ENCODE measurements at regions not wholly inside any gene's neighbourhood (a gene's known extent, or its start where the extent isn't known, plus 50 kb on each side); places are given as distances from the start of the nearest gene placed in this dataset.

DNA sequence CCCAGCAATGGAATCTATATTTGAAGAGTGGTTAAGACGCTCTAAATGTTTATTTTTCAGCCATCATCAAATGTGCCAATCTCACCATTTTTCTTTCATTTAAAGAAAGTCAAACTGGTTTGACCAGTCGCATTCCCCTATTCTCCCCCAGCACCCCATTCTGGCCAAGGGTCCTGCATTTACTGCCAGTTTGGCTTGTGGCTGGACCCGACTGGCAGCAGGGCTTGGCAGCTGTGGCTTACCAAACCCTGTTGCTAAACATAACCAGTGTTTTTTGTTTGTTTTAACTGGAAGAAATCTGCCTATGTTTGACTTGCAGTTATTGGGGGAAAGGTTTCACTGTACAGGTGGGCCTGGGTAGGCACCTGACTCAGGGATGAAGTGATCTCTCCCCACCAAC, 116.3 kb downstream of the CYP26A1 start:
- no peaks in the 10 kb centered on the region for H3K79me2 ChIP-seq (ENCODE audit: insufficient read depth, low read length)
- RAD21 ChIA-PET (ENCODE audit: low non-redundant PET in 1 of 2, low total read pairs in 2 of 2, uncharacterized antibody in 2 of 2, unreplicated experiment in 2 of 2): no interaction called here
- no peaks in the 10 kb centered on the region for H3K36me3 ChIP-seq (ENCODE audit: control insufficient read depth in 1 of 2, insufficient read depth in 2 of 2, low read length in 2 of 2)
- H3K4me3 ChIP-seq (replicated peaks in 1 of 2; ENCODE audit: low read depth in 1 of 2, low read length in 2 of 2): no peak overlapping the region
- no peak overlapping the region for H3K27ac ChIP-seq (ENCODE audit: low read depth, low read length)
- DNase-seq (ENCODE audit: low read depth, low spot score) (no peak), ATAC-seq (no peak)
- H3K4me2 ChIP-seq (ENCODE audit: low read length): no peak overlapping the region
- H3K27me3 ChIP-seq (ENCODE audit: insufficient read depth, low read length): no peaks in the 10 kb centered on the region
- H4K20me1 ChIP-seq (ENCODE audit: insufficient read depth): no peaks in the 10 kb centered on the region
- H2AFZ ChIP-seq (ENCODE audit: low read depth, low read length, poor library complexity, severe bottlenecking): no peak overlapping the region
- no peaks in the 10 kb centered on the region; the same call in 1 of the 2 replicates for H3K9me2 ChIP-seq (ENCODE audit: insufficient read depth)
- CTCF ChIA-PET: no interaction called here
- H3K4me1 ChIP-seq (ENCODE audit: control insufficient read depth in 1 of 2, insufficient read depth in 2 of 2, low read length in 2 of 2): no peaks in the 10 kb centered on the region
- no peak overlapping the region for H3K9ac ChIP-seq (ENCODE audit: low read length)
- H3K9me3 ChIP-seq (ENCODE audit: control insufficient read depth in 1 of 2, insufficient read depth in 1 of 2, low read depth in 1 of 2, low read length in 2 of 2): no peaks in the 10 kb centered on the region
- TF ChIP-seq, protein P1, sequence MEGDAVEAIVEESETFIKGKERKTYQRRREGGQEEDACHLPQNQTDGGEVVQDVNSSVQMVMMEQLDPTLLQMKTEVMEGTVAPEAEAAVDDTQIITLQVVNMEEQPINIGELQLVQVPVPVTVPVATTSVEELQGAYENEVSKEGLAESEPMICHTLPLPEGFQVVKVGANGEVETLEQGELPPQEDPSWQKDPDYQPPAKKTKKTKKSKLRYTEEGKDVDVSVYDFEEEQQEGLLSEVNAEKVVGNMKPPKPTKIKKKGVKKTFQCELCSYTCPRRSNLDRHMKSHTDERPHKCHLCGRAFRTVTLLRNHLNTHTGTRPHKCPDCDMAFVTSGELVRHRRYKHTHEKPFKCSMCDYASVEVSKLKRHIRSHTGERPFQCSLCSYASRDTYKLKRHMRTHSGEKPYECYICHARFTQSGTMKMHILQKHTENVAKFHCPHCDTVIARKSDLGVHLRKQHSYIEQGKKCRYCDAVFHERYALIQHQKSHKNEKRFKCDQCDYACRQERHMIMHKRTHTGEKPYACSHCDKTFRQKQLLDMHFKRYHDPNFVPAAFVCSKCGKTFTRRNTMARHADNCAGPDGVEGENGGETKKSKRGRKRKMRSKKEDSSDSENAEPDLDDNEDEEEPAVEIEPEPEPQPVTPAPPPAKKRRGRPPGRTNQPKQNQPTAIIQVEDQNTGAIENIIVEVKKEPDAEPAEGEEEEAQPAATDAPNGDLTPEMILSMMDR (IDR thresholded peaks at IDR 0.05 in 2 of 3, conservative IDR thresholded peaks at IDR 0.05 in 1 of 3; ENCODE audit: borderline replicate concordance in 1 of 3, insufficient read depth in 1 of 3, low read depth in 2 of 3, low read length in 2 of 3): no peak
- no peak for TF ChIP-seq SRF (IDR thresholded peaks at IDR 0.05; ENCODE audit: low read depth)
- no peak for TF ChIP-seq RAD21 (IDR thresholded peaks at IDR 0.05; ENCODE audit: low read depth)
- TF ChIP-seq, protein P2, sequence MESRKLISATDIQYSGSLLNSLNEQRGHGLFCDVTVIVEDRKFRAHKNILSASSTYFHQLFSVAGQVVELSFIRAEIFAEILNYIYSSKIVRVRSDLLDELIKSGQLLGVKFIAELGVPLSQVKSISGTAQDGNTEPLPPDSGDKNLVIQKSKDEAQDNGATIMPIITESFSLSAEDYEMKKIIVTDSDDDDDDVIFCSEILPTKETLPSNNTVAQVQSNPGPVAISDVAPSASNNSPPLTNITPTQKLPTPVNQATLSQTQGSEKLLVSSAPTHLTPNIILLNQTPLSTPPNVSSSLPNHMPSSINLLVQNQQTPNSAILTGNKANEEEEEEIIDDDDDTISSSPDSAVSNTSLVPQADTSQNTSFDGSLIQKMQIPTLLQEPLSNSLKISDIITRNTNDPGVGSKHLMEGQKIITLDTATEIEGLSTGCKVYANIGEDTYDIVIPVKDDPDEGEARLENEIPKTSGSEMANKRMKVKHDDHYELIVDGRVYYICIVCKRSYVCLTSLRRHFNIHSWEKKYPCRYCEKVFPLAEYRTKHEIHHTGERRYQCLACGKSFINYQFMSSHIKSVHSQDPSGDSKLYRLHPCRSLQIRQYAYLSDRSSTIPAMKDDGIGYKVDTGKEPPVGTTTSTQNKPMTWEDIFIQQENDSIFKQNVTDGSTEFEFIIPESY (IDR thresholded peaks at IDR 0.05; ENCODE audit: extremely low read depth, insufficient replicate concordance, low read length): no peak
- no peak for TF ChIP-seq CEBPB (IDR thresholded peaks at IDR 0.05; ENCODE audit: low read depth)
- TF ChIP-seq POLR2A (IDR thresholded peaks at IDR 0.05; ENCODE audit: borderline replicate concordance, extremely low read depth, insufficient read depth, insufficient read length): no peak
- TF ChIP-seq FOSL1 (IDR thresholded peaks at IDR 0.05; ENCODE audit: low read depth): no peak
- TF ChIP-seq EZH2phosphoT487 (IDR thresholded peaks at IDR 0.05; ENCODE audit: borderline replicate concordance): no peak
- no peak for TF ChIP-seq JUND (IDR thresholded peaks at IDR 0.05)
- TF ChIP-seq SP1 (IDR thresholded peaks at IDR 0.05; ENCODE audit: low read depth): no peak
- no peak for TF ChIP-seq POLR2AphosphoS5 (IDR thresholded peaks at IDR 0.05; ENCODE audit: low read depth, low read length)
- no TSS peak for BruUV-seq (replicated peaks)
- POLR2A ChIA-PET: no interaction called here
- intact Hi-C loops (cut with micrococcal nuclease): no loop called here

Measured in HCT116 (cell line).